ENCODE measurements at regions not wholly inside any gene's neighbourhood (a gene's known extent, or its start where the extent isn't known, plus 50 kb on each side); places are given as distances from the start of the nearest gene placed in this dataset.
"Not testable (repeated sequence)": the region's sequence is repeated elsewhere in the genome, so short reads cannot be mapped to it uniquely, and the experiment has no call there.

DNA sequence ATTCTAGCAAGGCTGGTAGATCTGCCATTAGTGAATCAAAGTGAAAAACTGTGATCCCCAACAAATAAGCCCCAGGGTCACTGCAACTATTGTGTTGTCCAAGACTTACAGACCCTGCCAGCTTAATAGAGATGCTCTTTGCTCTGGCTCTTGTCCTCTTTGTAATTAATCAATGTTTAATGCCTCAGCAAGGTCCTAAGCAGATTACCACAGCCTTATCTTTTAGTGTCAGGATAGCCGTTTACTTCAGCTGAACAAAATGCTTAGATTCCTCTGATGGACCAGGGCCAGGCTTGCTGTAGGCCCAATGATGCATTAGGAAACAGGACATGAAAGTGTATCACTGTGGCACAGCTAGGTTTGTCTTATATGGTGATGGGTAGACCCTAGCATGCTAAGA, 353.3 kb downstream of the HACE1 start:
- no peak for DNase-seq (ENCODE audit: low read depth in 2 of 2)

DNA sequence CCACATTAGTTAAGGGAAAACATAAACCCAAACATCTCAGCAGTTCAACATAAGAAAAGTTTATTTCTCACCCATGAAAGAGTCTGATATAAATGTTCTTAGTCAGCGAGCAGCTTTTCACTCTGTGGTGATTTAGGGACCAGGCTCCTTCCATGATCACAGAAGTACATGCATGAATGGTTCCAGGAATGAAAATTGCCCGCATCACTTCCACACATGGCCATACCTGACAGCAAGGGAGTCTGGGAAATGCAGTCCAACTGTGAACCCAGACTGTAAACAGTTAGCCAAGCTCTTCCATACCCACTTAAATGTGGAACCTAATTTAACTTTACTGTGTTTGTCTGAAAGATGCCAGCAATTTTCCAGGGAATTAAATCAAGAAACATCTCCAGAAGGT, 353.9 kb downstream of the HACE1 start:
- DNase-seq (ENCODE audit: low read depth in 2 of 2), result no peak

GRCh38 chr6:104500265-104500664, 359.5 kb downstream of the HACE1 start:
- DNase-seq (ENCODE audit: low read depth in 2 of 2), result no peak

GRCh38 chr6:104486035-104486434, 373.7 kb downstream of the HACE1 start:
- no peak for DNase-seq (ENCODE audit: low read depth in 2 of 2)

DNA sequence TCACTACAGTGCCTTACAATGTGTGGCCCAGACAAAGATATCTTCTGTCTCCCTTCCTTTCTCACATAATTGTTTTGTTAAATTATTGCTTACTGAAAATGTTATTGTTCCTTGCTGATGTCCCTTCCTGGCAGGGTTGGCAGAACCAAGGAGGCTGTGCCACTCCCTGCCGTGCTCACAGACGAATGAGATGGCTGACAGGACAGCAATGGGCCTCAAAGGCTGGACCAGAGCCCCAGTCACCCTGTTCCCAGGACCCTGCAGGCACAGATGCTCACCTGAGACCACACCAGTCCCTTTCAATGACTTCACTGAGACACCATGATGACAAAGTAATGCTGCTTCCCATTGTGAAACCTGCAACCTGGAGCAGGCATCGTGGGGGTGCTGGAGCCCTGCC, 375.1 kb downstream of the HACE1 start:
- no peak for DNase-seq (ENCODE audit: low read depth in 2 of 2)

- DNase-seq (ENCODE audit: low read depth in 2 of 2), result no peak
Measured at GRCh38 chr6:104484191-104484590, 375.5 kb downstream of the HACE1 start.

- DNase-seq (ENCODE audit: low read depth in 2 of 2), result no peak
Measured at GRCh38 chr6:104483225-104483834, 376.4 kb downstream of the HACE1 start.

GRCh38 chr6:104477569-104477968, 382.1 kb downstream of the HACE1 start:
- no peak for DNase-seq (ENCODE audit: low read depth in 2 of 2)

DNA sequence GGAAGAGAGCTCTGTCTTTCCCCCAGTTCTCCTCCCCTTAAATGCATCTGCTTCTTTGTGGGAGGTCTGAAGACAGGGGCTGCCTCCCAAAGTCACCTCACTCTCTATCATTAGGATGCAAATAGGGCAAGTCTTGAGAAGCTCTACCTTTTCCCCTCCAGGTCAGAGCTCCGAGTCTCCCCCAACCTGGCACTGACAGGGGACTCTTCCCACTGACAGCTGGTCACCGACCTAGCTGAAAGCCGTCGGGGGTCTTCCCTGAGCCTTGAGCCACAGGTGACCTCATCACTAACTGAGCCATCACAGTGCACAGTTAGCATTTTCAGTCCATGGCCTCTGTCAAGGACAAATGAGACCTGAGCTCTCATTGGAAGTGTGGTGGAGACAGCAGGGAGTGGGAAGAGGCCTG, 386.7 kb downstream of the HACE1 start:
- no peak for DNase-seq (ENCODE audit: low read depth in 2 of 2)

DNA sequence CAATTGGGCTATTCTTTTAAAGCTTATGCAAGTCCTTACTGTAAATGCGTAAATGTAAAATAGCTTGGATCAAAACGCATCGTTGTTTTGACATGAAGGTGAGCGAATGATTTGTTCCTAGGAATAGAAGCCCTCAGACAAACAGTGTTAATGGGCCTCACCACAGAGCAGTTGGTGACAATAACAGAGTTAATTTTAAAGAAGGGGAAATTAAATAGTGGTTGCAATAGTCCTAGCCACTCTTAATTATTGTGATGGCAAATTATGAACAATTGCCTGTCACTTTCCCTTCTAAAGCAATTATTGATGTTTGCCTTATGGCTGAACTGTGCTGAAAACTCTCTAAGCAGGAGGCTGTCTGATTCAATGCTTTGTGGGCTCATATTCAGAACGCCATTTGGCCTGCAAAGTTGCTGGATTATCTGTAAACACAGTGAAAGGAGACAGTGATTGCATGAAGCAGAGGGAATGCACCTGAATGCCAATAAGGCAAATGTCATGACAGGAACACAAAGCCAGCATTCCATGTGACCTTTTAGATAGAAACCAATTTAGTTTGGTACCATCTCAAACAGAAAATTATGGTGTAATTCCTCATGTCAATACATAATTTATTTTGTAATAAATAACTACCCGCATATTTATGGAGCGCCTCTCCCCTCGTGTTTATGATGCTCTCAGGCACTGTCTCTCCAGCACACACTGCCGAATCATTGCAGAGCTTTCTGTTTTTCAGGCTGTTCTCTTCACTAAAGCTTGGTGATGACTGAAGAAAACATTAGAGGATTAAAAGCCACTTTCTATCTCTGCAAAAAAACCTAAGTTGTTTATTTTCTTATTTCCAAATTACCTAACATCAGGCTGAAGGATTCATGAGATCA, 387.5 kb downstream of the HACE1 start:
- DNase-seq (ENCODE audit: low read depth in 2 of 2), result no peak

- DNase-seq (ENCODE audit: low read depth in 2 of 2), result no peak
Measured at GRCh38 chr6:104466306-104466705, 393.4 kb downstream of the HACE1 start.

- DNase-seq (ENCODE audit: low read depth in 2 of 2), result no peak
Measured at GRCh38 chr6:104462811-104463599, 396.7 kb downstream of the HACE1 start.

GRCh38 chr6:104460738-104461483, 398.8 kb downstream of the HACE1 start:
- no peak for DNase-seq (ENCODE audit: low read depth in 2 of 2)

DNA sequence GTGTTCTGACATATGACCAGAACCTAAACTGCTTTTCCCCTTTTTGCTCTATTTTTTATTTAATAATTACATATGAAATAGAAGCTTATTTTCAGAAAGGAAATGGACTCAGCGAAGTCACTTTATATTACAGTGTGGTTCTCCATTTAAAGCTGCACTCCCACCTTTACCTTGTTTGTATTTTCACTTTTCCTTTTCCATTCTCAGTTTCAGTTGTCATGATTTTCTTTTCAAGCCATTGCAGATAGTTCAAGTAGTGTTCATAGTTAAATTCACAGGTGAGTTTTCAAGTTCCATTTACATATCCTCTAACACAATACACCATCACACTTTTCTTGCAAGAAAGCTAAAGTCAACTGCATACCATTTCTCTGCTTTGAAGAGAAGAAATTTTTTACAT, 400.2 kb downstream of the HACE1 start:
- DNase-seq (ENCODE audit: low read depth in 2 of 2), result no peak

DNA sequence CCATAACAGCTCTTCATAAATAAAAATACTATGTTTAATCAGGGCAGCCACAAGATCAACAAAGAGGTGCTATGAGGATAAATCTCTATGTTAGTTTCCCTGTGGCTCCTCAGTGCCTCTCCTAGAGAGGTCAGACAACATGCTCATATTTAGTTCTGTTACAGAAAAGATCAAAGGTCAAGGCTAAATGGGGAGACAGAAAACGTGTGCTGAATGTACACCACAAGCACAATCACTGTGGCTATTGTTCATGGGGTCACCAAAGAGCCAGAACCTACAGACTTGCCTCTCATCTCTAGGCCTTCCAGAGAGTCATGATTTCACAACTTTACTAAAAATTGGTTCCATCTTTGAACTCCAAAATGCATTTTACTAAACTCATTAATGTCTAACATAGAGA, 409.8 kb downstream of the HACE1 start:
- no peak for DNase-seq (ENCODE audit: low read depth in 2 of 2)

GRCh38 chr6:104446101-104447080, 413.3 kb downstream of the HACE1 start:
- DNase-seq (ENCODE audit: low read depth in 2 of 2), result not testable (repeated sequence)

DNA sequence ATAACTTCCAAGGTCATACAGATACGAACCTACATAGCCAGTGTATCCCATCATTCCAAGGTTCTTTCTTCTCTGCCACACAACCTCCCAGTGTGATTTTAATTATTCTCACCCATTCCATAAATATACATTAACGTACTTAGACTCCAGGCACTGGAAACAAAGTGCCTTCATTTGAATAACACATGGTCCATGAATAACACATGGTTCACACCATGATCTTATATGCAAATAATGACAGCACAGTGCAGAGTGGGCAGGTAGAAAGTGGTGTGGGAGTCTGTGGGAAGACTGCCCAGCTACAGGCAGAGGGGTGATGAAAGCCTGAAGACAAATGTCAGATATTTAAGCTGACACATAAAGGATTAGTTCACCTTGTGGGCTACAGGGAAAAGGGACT, 425.2 kb downstream of the HACE1 start:
- no peak for DNase-seq (ENCODE audit: low read depth in 2 of 2)

- no peak for DNase-seq (ENCODE audit: low read depth in 2 of 2)
Measured at GRCh38 chr6:104431096-104431495, 428.6 kb downstream of the HACE1 start.

DNA sequence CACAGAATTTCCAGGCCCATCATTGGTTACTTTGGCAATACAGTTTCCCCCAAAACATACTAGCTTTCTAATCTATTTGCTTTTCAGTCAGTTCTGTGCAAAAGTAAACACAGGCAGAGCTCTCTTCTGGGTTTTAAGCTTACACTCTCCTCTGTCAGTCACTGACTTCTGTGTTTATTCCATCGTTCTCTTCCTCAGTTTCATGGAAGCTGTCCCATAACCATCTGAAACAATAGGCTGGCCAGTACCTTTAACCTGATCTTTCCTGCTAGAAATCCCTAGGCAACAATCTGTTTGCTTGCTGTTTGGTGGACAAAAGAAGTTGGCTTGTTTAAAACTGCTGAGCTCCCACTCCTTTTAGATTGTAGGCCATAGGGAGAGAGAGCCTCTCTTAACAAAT, 431.5 kb downstream of the HACE1 start:
- no peak for DNase-seq (ENCODE audit: low read depth in 2 of 2)

- DNase-seq (ENCODE audit: low read depth in 2 of 2), result no peak
Measured at GRCh38 chr6:104423691-104424090, 436.0 kb downstream of the HACE1 start.

DNA sequence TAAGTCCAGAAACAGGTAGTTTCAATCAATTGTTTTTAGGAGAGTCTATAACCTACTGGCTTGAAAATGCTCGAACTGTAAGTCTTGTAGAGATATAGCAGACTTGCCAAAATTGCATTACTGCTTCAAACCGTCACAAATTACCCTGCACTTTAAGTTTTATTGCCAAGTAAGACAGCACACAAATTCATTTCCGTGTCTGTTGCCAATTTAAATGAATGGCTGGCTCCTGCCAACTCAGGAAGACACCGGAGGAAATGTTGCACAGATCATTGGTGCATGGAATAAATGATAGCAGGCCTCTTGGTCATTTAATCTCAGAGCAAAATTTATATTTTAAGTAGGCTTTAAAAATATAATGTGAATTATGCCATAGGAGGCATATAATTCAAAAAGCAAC, 438.1 kb downstream of the HACE1 start:
- no peak for DNase-seq (ENCODE audit: low read depth in 2 of 2)

All from stimulated activated CD8-positive, alpha-beta memory T cell treated with anti-CD3 and anti-CD28 coated beads, Interleukin-2, amount 100 ng/mL, for 1 hour (primary cell).